GM04504 (cell line): ENCODE measurements at regions not wholly inside any gene's neighbourhood (a gene's known extent, or its start where the extent isn't known, plus 50 kb on each side); places are given as distances from the start of the nearest gene placed in this dataset.
"Not testable (repeated sequence)": the region's sequence is repeated elsewhere in the genome, so short reads cannot be mapped to it uniquely, and the experiment has no call there.

ENCODE experiments used
- DNase-seq: peaks from one replicate; pipeline ENCODE4 v3.0.0-alpha.2; 2012; ENCODE audit warnings: low read depth

- DNase-seq: no peak
These were observed 62.4 kb downstream of the CRYBB2 start for GRCh38 chr22:25281675-25282345.

GRCh38 chr22:25282346-25282670 lies 62.9 kb downstream of the CRYBB2 start:
- no peak for DNase-seq

- no peak for DNase-seq
These were observed 63.5 kb downstream of the CRYBB2 start for GRCh38 chr22:25282671-25283561.

GRCh38 chr22:25288481-25288880 lies 69.0 kb downstream of the CRYBB2 start:
- DNase-seq: not testable (repeated sequence)

- not testable (repeated sequence) for DNase-seq
These were observed 82.5 kb downstream of the CRYBB2 start for GRCh38 chr22:25301912-25302311.

- not testable (repeated sequence) for DNase-seq
These were observed 90.1 kb downstream of the CRYBB2 start for GRCh38 chr22:25309586-25309985.

GRCh38 chr22:25311924-25312323 lies 92.5 kb downstream of the CRYBB2 start:
- DNase-seq: not testable (repeated sequence)

- DNase-seq: no peak
These were observed 98.8 kb downstream of the CRYBB2 start for GRCh38 chr22:25318081-25318823.

GRCh38 chr22:25327018-25327755 lies 107.7 kb downstream of the CRYBB2 start:
- DNase-seq: no peak

GRCh38 chr22:25331050-25331449 lies 111.6 kb downstream of the CRYBB2 start:
- no peak for DNase-seq

- DNase-seq: not testable (repeated sequence)
These were observed 112.5 kb downstream of the CRYBB2 start for GRCh38 chr22:25331911-25332310.

- no peak for DNase-seq
These were observed 112.9 kb downstream of the CRYBB2 start for GRCh38 chr22:25332386-25332785.

GRCh38 chr22:25334162-25334490 lies 114.7 kb downstream of the CRYBB2 start:
- no peak for DNase-seq

- DNase-seq: not testable (repeated sequence)
These were observed 115.2 kb downstream of the CRYBB2 start for GRCh38 chr22:25334631-25335030.

GRCh38 chr22:25335276-25335675 lies 115.8 kb downstream of the CRYBB2 start:
- not testable (repeated sequence) for DNase-seq

- not testable (repeated sequence) for DNase-seq
These were observed 121.1 kb downstream of the CRYBB2 start for GRCh38 chr22:25340536-25340935.

GRCh38 chr22:25344366-25344765 lies 124.9 kb downstream of the CRYBB2 start:
- DNase-seq: not testable (repeated sequence)

- no peak for DNase-seq
These were observed 127.7 kb downstream of the CRYBB2 start for GRCh38 chr22:25346859-25347751.

GRCh38 chr22:25347752-25348102 lies 128.3 kb downstream of the CRYBB2 start:
- no peak for DNase-seq

- DNase-seq: no peak
These were observed 129.0 kb downstream of the CRYBB2 start for GRCh38 chr22:25348391-25348790.

- not testable (repeated sequence) for DNase-seq
These were observed 129.6 kb downstream of the CRYBB2 start for GRCh38 chr22:25348996-25349395.
